GM23338 (cell line): ENCODE measurements at regions not wholly inside any gene's neighbourhood (a gene's known extent, or its start where the extent isn't known, plus 50 kb on each side); places are given as distances from the start of the nearest gene placed in this dataset.

Source experiments
- ATAC-seq: fragments of 200-7000 bp; cut with Tn5 transposase; 3 replicates; pipeline ENCODE4 v1.9.1; 2020
- DNase-seq: peaks from one replicate; pipeline ENCODE4 v3.0.0-alpha.2; 2015; ENCODE audit warnings: low spot score
- H2AFZ ChIP-seq: fragments of 200-600 bp; sonication (generic); 2 replicates; pipeline ENCODE4 v1.8.0; 2016; ENCODE audit warnings: antibody characterized with exemption, mild to moderate bottlenecking, moderate library complexity
- H3F3A ChIP-seq: fragments of 200-600 bp; sonication (generic); replicated peaks from 2 replicates; pipeline ENCODE4 v1.8.0; 2017; ENCODE audit warnings: antibody characterized with exemption, mixed run types, low read depth
- H3K27ac ChIP-seq: fragments of 200-600 bp; sonication (generic); 2 replicates; pipeline ENCODE4 v1.6.1; 2016; ENCODE audit warnings: low read depth
- H3K27me3 ChIP-seq: fragments of 200-600 bp; sonication (generic); 2 replicates; pipeline ENCODE4 v1.8.0; 2016; ENCODE audit warnings: mild to moderate bottlenecking, mixed run types, moderate library complexity; ENCODE audit not compliant: insufficient read depth
- H3K36me3 ChIP-seq: fragments of 200-600 bp; sonication (generic); 2 replicates; pipeline ENCODE4 v1.8.0; 2016; ENCODE audit warnings: mild to moderate bottlenecking; ENCODE audit not compliant: insufficient read depth
- H3K4me1 ChIP-seq: fragments of 200-600 bp; sonication (generic); 2 replicates; pipeline ENCODE4 v1.8.0; 2016; ENCODE audit warnings: mild to moderate bottlenecking, moderate library complexity; ENCODE audit not compliant: insufficient read depth
- H3K4me2 ChIP-seq: fragments of 200-600 bp; sonication (generic); 2 replicates; pipeline ENCODE4 v1.7.1; 2017; ENCODE audit warnings: mixed run types
- H3K4me3 ChIP-seq: fragments of 200-600 bp; sonication (generic); 2 replicates; pipeline ENCODE4 v1.6.1; 2016; ENCODE audit warnings: mixed run types
- H3K79me2 ChIP-seq: fragments of 200-600 bp; sonication (generic); replicated peaks from 2 replicates; pipeline ENCODE4 v1.8.0; 2017; ENCODE audit warnings: mild to moderate bottlenecking; ENCODE audit not compliant: insufficient read depth
- H3K9me2 ChIP-seq: fragments of 200-600 bp; sonication (generic); 2 replicates; pipeline ENCODE4 v1.8.0; 2017; ENCODE audit not compliant: insufficient read depth
- H4K20me1 ChIP-seq: fragments of 200-600 bp; sonication (generic); replicated peaks from 2 replicates; pipeline ENCODE4 v1.8.0; 2017; ENCODE audit warnings: mild to moderate bottlenecking; ENCODE audit not compliant: insufficient read depth
- H3K27ac Mint-ChIP-seq: 2 replicates; pipeline ENCODE4 v1.8.0; 2020; ENCODE audit warnings: inconsistent platforms, mild to moderate bottlenecking, moderate library complexity, mixed read lengths
- H3K27me3 Mint-ChIP-seq: 3 replicates; pipeline ENCODE4 v1.8.0; 2022; ENCODE audit warnings: low read depth, mild to moderate bottlenecking, moderate library complexity, mixed read lengths, inconsistent platforms; ENCODE audit not compliant: insufficient read depth, poor library complexity
- H3K36me3 Mint-ChIP-seq: 3 replicates; pipeline ENCODE4 v1.8.0; 2021; ENCODE audit warnings: low read depth, mild to moderate bottlenecking, inconsistent platforms, moderate library complexity, mixed read lengths
- H3K4me1 Mint-ChIP-seq: 3 replicates; pipeline ENCODE4 v1.8.0; 2020; ENCODE audit warnings: mild to moderate bottlenecking, inconsistent platforms, mixed read lengths
- H3K4me3 Mint-ChIP-seq: 3 replicates; pipeline ENCODE4 v1.8.0; 2021; ENCODE audit warnings: moderate library complexity, mild to moderate bottlenecking, inconsistent platforms, mixed read lengths
- H3K9me3 Mint-ChIP-seq: 3 replicates; pipeline ENCODE4 v1.8.0; 2020; ENCODE audit warnings: moderate library complexity, mild to moderate bottlenecking, inconsistent platforms, mixed read lengths
- CREB1 ChIP-seq: fragments of 250-450 bp; sonication (Bioruptor Pico); IDR thresholded peaks from 2 replicates; pipeline ENCODE4 v1.5.0; 2020; ENCODE audit warnings: low read depth, mild to moderate bottlenecking, moderate library complexity
- JUNB ChIP-seq: IDR thresholded peaks from one replicate; pipeline ENCODE4 v1.6.1; 2016; ENCODE audit warnings: antibody characterized with exemption; ENCODE audit not compliant: unreplicated experiment
- POLR2AphosphoS5 ChIP-seq: IDR thresholded peaks from 2 replicates; pipeline ENCODE4 v1.6.1; 2016; ENCODE audit warnings: antibody characterized with exemption, low read depth
- REST ChIP-seq: IDR thresholded peaks from one replicate; pipeline ENCODE4 v1.6.1; 2018; ENCODE audit warnings: antibody characterized with exemption; ENCODE audit not compliant: unreplicated experiment
- ZNF114 ChIP-seq: fragments of 250-450 bp; sonication (Bioruptor Pico); IDR thresholded peaks from 2 replicates; pipeline ENCODE4 v1.5.0; 2020; ENCODE audit warnings: mild to moderate bottlenecking, moderate library complexity
- ZNF331 ChIP-seq: fragments of 250-450 bp; sonication (Bioruptor Pico); IDR thresholded peaks from 2 replicates; pipeline ENCODE4 v1.5.0; 2020; ENCODE audit warnings: low read depth, mild to moderate bottlenecking, moderate library complexity
- ZNF462 ChIP-seq: fragments of 250-450 bp; sonication (Bioruptor Pico); IDR thresholded peaks from 2 replicates; pipeline ENCODE4 v1.5.0; 2020; ENCODE audit warnings: mild to moderate bottlenecking, moderate library complexity

- TF ChIP-seq ZNF462 (no peak), JUNB (no peak)
Observed at GRCh38 chr13:36582977-36583376, 90.8 kb upstream of the SERTM1 start (continued).

GRCh38 chr13:36599641-36600040 is 74.2 kb upstream of the SERTM1 start:
- H3K9me2 ChIP-seq, result no peaks in the 10 kb centered on the region
- Mint-ChIP-seq H3K36me3 (no peaks in the 10 kb centered on the region), H3K27ac (no peak overlapping the region), H3K27me3 (peaks cover 5% of the 10 kb centered on the region), H3K9me3 (no peaks in the 10 kb centered on the region; the same call in 2 of the 3 replicates), H3K4me1 (no peaks in the 10 kb centered on the region; the same call in 2 of the 3 replicates), H3K4me3 (no peak overlapping the region)
- H3F3A ChIP-seq, result no peaks in the 10 kb centered on the region
- ATAC-seq (no peak), DNase-seq (no peak)
- no peaks in the 10 kb centered on the region for H3K4me1 ChIP-seq
- no peak overlapping the region for H2AFZ ChIP-seq
- H4K20me1 ChIP-seq, result no peaks in the 10 kb centered on the region
- H3K27me3 ChIP-seq, result no peaks in the 10 kb centered on the region
- H3K79me2 ChIP-seq, result no peaks in the 10 kb centered on the region
- no peak overlapping the region for H3K4me3 ChIP-seq
- H3K27ac ChIP-seq, result no peak overlapping the region
- H3K4me2 ChIP-seq, result no peak overlapping the region
- no peaks in the 10 kb centered on the region for H3K36me3 ChIP-seq
- TF ChIP-seq REST (no peak), ZNF462 (no peak), ZNF331 (CRISPR knock-in tag) (no peak), CREB1 (CRISPR knock-in tag) (no peak), ZNF114 (no peak), POLR2AphosphoS5 (no peak)
